Activated CD8-positive, alpha-beta T cell treated with anti-CD3 and anti-CD28 coated beads for 36 hours (primary cell): ENCODE measurements at regions not wholly inside any gene's neighbourhood (a gene's known extent, or its start where the extent isn't known, plus 50 kb on each side); places are given as distances from the start of the nearest gene placed in this dataset.
"Not testable (repeated sequence)": the region's sequence is repeated elsewhere in the genome, so short reads cannot be mapped to it uniquely, and the experiment has no call there.

Source experiments
- ATAC-seq: fragments of 200-7000 bp; cut with Tn5 transposase; one replicate; pipeline ENCODE4 v1.10.0; 2021; ENCODE audit warnings: mild to moderate bottlenecking, moderate library complexity
- CTCF ChIA-PET: fragments of 350-600 bp; sonication (Branson Sonifier 250); formaldehyde crosslinking; loops from one replicate; lab custom pipeline; 2021; ENCODE audit warnings: antibody characterized with exemption; lab: Charles Lee
- POLR2A ChIA-PET: fragments of 350-600 bp; sonication (Branson Sonifier 250); formaldehyde crosslinking; loops from one replicate; lab custom pipeline; 2021; ENCODE audit warnings: antibody characterized with exemption; lab: Charles Lee
- DNase-seq: peaks from one replicate; pipeline ENCODE4 v3.0.0-alpha.2; 2020
- H3K27ac Mint-ChIP-seq: one replicate; pipeline ENCODE4 v1.8.0; 2021; ENCODE audit warnings: mild to moderate bottlenecking, mixed read lengths
- H3K27me3 Mint-ChIP-seq: one replicate; pipeline ENCODE4 v1.8.0; 2021; ENCODE audit warnings: mixed read lengths
- H3K36me3 Mint-ChIP-seq: one replicate; pipeline ENCODE4 v1.8.0; 2021; ENCODE audit warnings: low read depth, mixed read lengths
- H3K4me1 Mint-ChIP-seq: one replicate; pipeline ENCODE4 v1.8.0; 2021; ENCODE audit warnings: low read depth, mixed read lengths
- H3K4me3 Mint-ChIP-seq: one replicate; pipeline ENCODE4 v1.8.0; 2021; ENCODE audit warnings: mild to moderate bottlenecking, moderate library complexity, mixed read lengths
- H3K9me3 Mint-ChIP-seq: one replicate; pipeline ENCODE4 v1.8.0; 2021; ENCODE audit warnings: mixed read lengths
- intact Hi-C: fragments of 100-400 bp; cut with micrococcal nuclease; formaldehyde crosslinking; loops from one replicate; pipeline ENCODE4 v1.10.0; 2022
- TF ChIP-seq, protein P1 (sequence below): fragments of 200-600 bp; IDR thresholded peaks from one replicate; pipeline ENCODE4 v1.8.0; 2022; ENCODE audit warnings: antibody characterized with exemption, mild to moderate bottlenecking

GRCh38 chr21:27362249-27362648 lies 395.4 kb upstream of the ADAMTS5 start:
- intact Hi-C loops, result no loop called here
- TF ChIP-seq, protein P1, sequence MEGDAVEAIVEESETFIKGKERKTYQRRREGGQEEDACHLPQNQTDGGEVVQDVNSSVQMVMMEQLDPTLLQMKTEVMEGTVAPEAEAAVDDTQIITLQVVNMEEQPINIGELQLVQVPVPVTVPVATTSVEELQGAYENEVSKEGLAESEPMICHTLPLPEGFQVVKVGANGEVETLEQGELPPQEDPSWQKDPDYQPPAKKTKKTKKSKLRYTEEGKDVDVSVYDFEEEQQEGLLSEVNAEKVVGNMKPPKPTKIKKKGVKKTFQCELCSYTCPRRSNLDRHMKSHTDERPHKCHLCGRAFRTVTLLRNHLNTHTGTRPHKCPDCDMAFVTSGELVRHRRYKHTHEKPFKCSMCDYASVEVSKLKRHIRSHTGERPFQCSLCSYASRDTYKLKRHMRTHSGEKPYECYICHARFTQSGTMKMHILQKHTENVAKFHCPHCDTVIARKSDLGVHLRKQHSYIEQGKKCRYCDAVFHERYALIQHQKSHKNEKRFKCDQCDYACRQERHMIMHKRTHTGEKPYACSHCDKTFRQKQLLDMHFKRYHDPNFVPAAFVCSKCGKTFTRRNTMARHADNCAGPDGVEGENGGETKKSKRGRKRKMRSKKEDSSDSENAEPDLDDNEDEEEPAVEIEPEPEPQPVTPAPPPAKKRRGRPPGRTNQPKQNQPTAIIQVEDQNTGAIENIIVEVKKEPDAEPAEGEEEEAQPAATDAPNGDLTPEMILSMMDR, result no peak
- H3K27ac Mint-ChIP-seq, result no peak overlapping the region
- ATAC-seq, result no peak
- peaks cover 4% of the 10 kb centered on the region for H3K9me3 Mint-ChIP-seq
- DNase-seq, result no peak
- ChIA-PET CTCF (no interaction called here), POLR2A (no interaction called here)
- no peak overlapping the region for H3K4me3 Mint-ChIP-seq
- H3K4me1 Mint-ChIP-seq, result no peaks in the 10 kb centered on the region
- no peaks in the 10 kb centered on the region for H3K36me3 Mint-ChIP-seq
- H3K27me3 Mint-ChIP-seq, result no peaks in the 10 kb centered on the region

DNA sequence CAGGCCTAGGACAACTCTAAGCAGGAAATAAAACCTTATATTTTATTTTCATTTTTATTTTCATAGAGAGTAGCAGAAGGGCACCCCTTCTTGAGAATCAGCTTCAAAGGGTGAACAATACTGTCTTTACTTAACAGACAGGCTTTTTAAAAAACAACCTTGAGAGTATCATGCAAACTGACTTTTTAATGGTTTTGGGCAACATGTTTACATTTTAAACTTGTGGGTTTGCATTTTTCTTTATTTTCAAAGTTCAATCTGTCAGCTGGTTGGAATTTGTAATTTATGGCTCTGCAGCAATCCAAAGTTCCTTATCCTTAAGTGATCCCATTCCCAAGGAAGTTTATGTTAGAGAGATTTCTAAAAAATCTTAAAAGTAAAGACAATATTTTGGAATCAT lies 392.3 kb upstream of the ADAMTS5 start:
- Mint-ChIP-seq H3K4me1 (no peaks in the 10 kb centered on the region), H3K36me3 (no peaks in the 10 kb centered on the region), H3K27ac (no peak overlapping the region), H3K27me3 (no peaks in the 10 kb centered on the region), H3K9me3 (peaks cover 1% of the 10 kb centered on the region), H3K4me3 (no peak overlapping the region)
- ChIA-PET CTCF (no interaction called here), POLR2A (no interaction called here)
- TF ChIP-seq, protein P1, result no peak
- DNase-seq (no peak), ATAC-seq (no peak)
- intact Hi-C loops, result no loop called here

GRCh38 chr21:27352885-27353284 lies 386.0 kb upstream of the ADAMTS5 start:
- H3K27ac Mint-ChIP-seq, result no peak overlapping the region
- no peaks in the 10 kb centered on the region for H3K9me3 Mint-ChIP-seq
- H3K4me3 Mint-ChIP-seq, result no peak overlapping the region
- no peak for DNase-seq
- intact Hi-C loops, result no loop called here
- H3K36me3 Mint-ChIP-seq, result no peaks in the 10 kb centered on the region
- no peaks in the 10 kb centered on the region for H3K4me1 Mint-ChIP-seq
- ChIA-PET CTCF (no interaction called here), POLR2A (no interaction called here)
- H3K27me3 Mint-ChIP-seq, result no peaks in the 10 kb centered on the region
- no peak for ATAC-seq
- TF ChIP-seq, protein P1, result no peak

GRCh38 chr21:27346041-27346448 lies 379.2 kb upstream of the ADAMTS5 start:
- no peaks in the 10 kb centered on the region for H3K36me3 Mint-ChIP-seq
- no peak overlapping the region for H3K27ac Mint-ChIP-seq
- TF ChIP-seq, protein P1, result no peak
- POLR2A ChIA-PET, result no interaction called here
- ATAC-seq, result no peak
- no peak overlapping the region for H3K4me3 Mint-ChIP-seq
- no peak for DNase-seq
- no peaks in the 10 kb centered on the region for H3K27me3 Mint-ChIP-seq
- peaks cover 7% of the 10 kb centered on the region for H3K9me3 Mint-ChIP-seq
- intact Hi-C loops, result no loop called here
- CTCF ChIA-PET, result no interaction called here
- no peaks in the 10 kb centered on the region for H3K4me1 Mint-ChIP-seq

GRCh38 chr21:27339902-27340301 lies 373.0 kb upstream of the ADAMTS5 start:
- DNase-seq, result no peak
- Mint-ChIP-seq H3K4me3 (no peak overlapping the region), H3K36me3 (no peaks in the 10 kb centered on the region), H3K27me3 (no peaks in the 10 kb centered on the region), H3K4me1 (no peaks in the 10 kb centered on the region), H3K27ac (no peak overlapping the region), H3K9me3 (peaks cover 12% of the 10 kb centered on the region)
- ChIA-PET CTCF (no interaction called here), POLR2A (no interaction called here)
- TF ChIP-seq, protein P1, result no peak
- no peak for ATAC-seq
- intact Hi-C loops, result no loop called here

DNA sequence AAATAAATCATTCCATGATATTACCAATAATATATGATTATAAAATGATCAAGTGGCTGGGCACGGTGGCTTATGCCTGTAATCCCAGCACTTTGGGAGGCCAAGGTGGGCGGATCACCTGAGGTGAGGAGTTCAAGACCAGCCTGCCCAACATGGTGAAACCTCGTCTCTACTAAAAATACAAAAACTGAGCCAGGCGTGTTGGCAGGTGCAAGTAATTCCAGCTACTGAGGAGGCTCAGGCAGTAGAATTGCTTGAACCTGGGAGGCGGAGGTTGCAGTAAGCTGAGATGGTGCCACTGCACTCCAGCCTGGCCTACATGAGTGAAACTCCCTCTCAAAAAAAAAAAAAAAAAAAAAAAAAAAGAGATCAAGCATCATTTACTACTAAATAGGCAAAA lies 371.1 kb upstream of the ADAMTS5 start:
- intact Hi-C loops, DNase-seq, H3K4me3 Mint-ChIP-seq, ATAC-seq, H3K27me3 Mint-ChIP-seq, POLR2A ChIA-PET, H3K36me3 Mint-ChIP-seq, H3K27ac Mint-ChIP-seq, H3K4me1 Mint-ChIP-seq, CTCF ChIA-PET: not testable (repeated sequence)
- H3K9me3 Mint-ChIP-seq, result peaks cover 18% of the 10 kb centered on the region
